Transverse colon (tissue), 4 donors: ENCODE measurements at regions not wholly inside any gene's neighbourhood (a gene's known extent, or its start where the extent isn't known, plus 50 kb on each side); places are given as distances from the start of the nearest gene placed in this dataset.

Experiments used
- DNase-seq: peaks from one replicate; pipeline ENCODE4 v3.0.0-alpha.2; 2019
- H3K27ac ChIP-seq, 4 donors: fragments of 200-600 bp; sonication (generic); 2 replicates each; pipeline ENCODE4 v1.5.1; 2016 to 2018; ENCODE audit warnings: inconsistent platforms in 4 of 4
- H3K27me3 ChIP-seq: fragments of 200-600 bp; sonication (generic); 2 replicates; pipeline ENCODE4 v1.5.1; 2017; ENCODE audit warnings: inconsistent platforms
- H3K36me3 ChIP-seq, 4 donors: fragments of 200-600 bp; sonication (generic); 2 replicates each; pipeline ENCODE4 v1.5.1; 2017 to 2019; ENCODE audit warnings: inconsistent platforms in 4 of 4
- H3K4me1 ChIP-seq, 4 donors: fragments of 200-600 bp; sonication (generic); 2 replicates each; pipeline ENCODE4 v1.5.1; 2017 to 2020; ENCODE audit warnings: inconsistent platforms in 4 of 4
- H3K4me3 ChIP-seq, 4 donors: fragments of 200-600 bp; sonication (generic); 1 replicate in 1 of 4; 2 replicates in 3 of 4; pipeline versions ENCODE4 v1.5.1 to v1.6.1; 2017 to 2019; ENCODE audit warnings: inconsistent platforms in 4 of 4
- H3K9me3 ChIP-seq, 2 donors: fragments of 200-600 bp; sonication (generic); 2 replicates each; pipeline ENCODE4 v1.5.1; 2017 to 2019; ENCODE audit warnings: inconsistent platforms in 2 of 2
- EP300 ChIP-seq: sonication (generic); formaldehyde crosslinking; IDR thresholded peaks from one replicate; pipeline ENCODE4 v1.6.1; 2017; ENCODE audit warnings: antibody characterized with exemption, low read depth
- POLR2A ChIP-seq: fragments of 450-650 bp; IDR thresholded peaks from one replicate; pipeline ENCODE4 v1.6.1; 2016; ENCODE audit warnings: antibody characterized with exemption, mild to moderate bottlenecking, moderate library complexity
- POLR2AphosphoS5 ChIP-seq, 3 donors: sonication (generic); formaldehyde crosslinking; IDR thresholded peaks; one replicate each; pipeline ENCODE4 v1.6.1; 2016; ENCODE audit warnings: antibody characterized with exemption in 3 of 3
- WGBS, 2 donors: methylation state at CpG; one replicate each; pipeline ENCODE4 v1.1.5; 2018; ENCODE audit warnings: low coverage in 1 of 2; 5-methylcytosine and 5-hydroxymethylcytosine counted together
- in situ Hi-C, 4 donors: fragments of 200-750 bp; cut with MboI; loops; one replicate each; pipeline versions ENCODE4 v1.15.0 to v1.15.1; 2017; ENCODE audit warnings: low sequenced_read_pairs in 3 of 4, low pct_ligation_motif_present in 1 of 4, low pct_unique_long_range_greater_than_20kb in 1 of 4
- intact Hi-C: fragments of 100-400 bp; cut with DNase I; formaldehyde crosslinking; loops from one replicate; pipeline ENCODE4 v1.15.1; 2023; ENCODE audit warnings: low total_unique reads
- TF ChIP-seq, protein P1 (sequence below), 5 experiments: fragments of 200-600 bp in 3 of 5; fragments of 450-650 bp in 2 of 5; sonication (generic) in 3 of 5; IDR thresholded peaks; 1 replicate in 2 of 5; 2 replicates in 3 of 5; pipeline ENCODE4 v1.5.1; 2016 to 2017; ENCODE audit warnings: antibody characterized with exemption in 5 of 5, inconsistent platforms in 3 of 5, mild to moderate bottlenecking in 2 of 5, moderate library complexity in 1 of 5

DNA sequence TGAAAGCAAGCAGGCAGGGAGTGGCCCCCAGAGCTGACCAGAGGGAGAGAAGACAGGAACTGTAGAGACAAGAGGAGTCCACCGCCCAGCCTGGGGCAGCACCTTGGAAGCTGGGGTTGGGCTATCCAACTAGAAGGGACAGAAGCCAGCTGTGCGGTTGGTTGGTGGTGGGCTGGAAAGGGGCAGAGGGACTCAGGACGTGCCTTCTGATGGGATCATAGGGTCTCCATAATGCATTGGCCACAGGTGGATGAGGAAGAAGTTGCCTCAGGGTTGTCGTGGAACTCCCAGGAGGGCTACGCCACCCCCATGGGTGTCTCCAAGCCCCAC is 114.0 kb upstream of the RET start:
- intact Hi-C loops (no loop called here), in situ Hi-C loops (no loop called here)
- WGBS, 2 donors: 70 to 90% methylated on average over 2 to 5 of the region's 5 CpGs
- no peaks in the 10 kb centered on the region for H3K9me3 ChIP-seq
- no peak overlapping the region for H3K4me3 ChIP-seq
- no peaks in the 10 kb centered on the region for H3K27me3 ChIP-seq
- DNase-seq: peak; percentile 3
- TF ChIP-seq, protein P1, sequence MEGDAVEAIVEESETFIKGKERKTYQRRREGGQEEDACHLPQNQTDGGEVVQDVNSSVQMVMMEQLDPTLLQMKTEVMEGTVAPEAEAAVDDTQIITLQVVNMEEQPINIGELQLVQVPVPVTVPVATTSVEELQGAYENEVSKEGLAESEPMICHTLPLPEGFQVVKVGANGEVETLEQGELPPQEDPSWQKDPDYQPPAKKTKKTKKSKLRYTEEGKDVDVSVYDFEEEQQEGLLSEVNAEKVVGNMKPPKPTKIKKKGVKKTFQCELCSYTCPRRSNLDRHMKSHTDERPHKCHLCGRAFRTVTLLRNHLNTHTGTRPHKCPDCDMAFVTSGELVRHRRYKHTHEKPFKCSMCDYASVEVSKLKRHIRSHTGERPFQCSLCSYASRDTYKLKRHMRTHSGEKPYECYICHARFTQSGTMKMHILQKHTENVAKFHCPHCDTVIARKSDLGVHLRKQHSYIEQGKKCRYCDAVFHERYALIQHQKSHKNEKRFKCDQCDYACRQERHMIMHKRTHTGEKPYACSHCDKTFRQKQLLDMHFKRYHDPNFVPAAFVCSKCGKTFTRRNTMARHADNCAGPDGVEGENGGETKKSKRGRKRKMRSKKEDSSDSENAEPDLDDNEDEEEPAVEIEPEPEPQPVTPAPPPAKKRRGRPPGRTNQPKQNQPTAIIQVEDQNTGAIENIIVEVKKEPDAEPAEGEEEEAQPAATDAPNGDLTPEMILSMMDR (IDR thresholded peaks at IDR 0.05): no peak
- TF ChIP-seq POLR2AphosphoS5 (IDR thresholded peaks at IDR 0.05) (no peak), EP300 (no peak), POLR2A (no peak)
- H3K36me3 ChIP-seq: no peaks in the 10 kb centered on the region
- no peaks in the 10 kb centered on the region for H3K4me1 ChIP-seq
- H3K27ac ChIP-seq: no peak overlapping the region

DNA sequence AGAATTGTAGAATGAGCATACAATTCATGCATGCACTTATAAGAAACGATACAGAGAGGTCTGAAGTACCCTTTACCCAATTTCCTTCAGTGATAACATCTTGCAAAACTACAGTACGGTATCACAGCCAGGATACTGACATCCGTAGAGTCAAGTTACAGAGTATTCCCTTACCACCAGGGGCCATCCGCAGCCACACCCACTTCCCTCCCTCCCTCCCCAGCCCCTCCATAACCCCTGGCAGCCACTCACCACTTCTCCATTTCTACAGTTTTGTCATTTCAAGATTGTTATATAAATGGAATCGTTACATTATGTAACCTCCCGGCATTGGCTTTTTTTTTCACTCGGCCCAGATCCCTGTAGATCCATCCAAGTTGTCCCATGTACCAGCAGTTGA is 113.6 kb upstream of the RET start:
- intact Hi-C loops: no loop called here
- Histone ChIP-seq H3K4me3 (no peak overlapping the region), H3K4me1 (no peaks in the 10 kb centered on the region), H3K27me3 (no peaks in the 10 kb centered on the region), H3K27ac (no peak overlapping the region), H3K36me3 (no peaks in the 10 kb centered on the region), H3K9me3 (no peaks in the 10 kb centered on the region)
- DNase-seq: no peak
- no peak for TF ChIP-seq POLR2AphosphoS5 (IDR thresholded peaks at IDR 0.05)
- in situ Hi-C loops: no loop called here
- WGBS, 2 donors: 56 to 59% methylated on average over 3 to 7 of the region's 7 CpGs

DNA sequence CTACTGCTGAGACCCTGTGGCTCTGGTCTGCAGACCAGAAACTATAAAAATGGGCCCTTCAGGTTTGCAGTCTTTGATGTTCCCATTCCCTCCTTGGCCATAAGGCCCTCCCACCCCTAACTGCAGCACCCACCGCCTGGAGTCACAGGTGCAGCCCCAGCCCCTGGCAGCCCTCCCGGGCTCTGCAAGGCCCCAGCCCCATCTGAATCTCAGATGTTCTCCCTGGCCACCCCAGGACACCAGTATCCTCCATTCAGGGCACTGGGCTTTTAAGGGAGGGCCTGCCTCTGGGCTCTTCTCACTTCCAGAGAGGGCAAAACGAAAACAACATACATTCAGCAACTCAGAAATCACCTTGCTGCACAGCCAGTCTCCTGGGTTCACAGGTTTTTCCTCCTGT is 107.7 kb upstream of the RET start:
- DNase-seq: no peak
- H3K4me3 ChIP-seq: no peak overlapping the region
- TF ChIP-seq POLR2AphosphoS5 (IDR thresholded peaks at IDR 0.05) (no peak), EP300 (no peak), POLR2A (no peak)
- TF ChIP-seq, protein P1 (IDR thresholded peaks at IDR 0.05): no peak
- H3K36me3 ChIP-seq: no peaks in the 10 kb centered on the region
- 75 to 80% methylated on average over 1 to 3 of the region's 3 CpGs for WGBS, 2 donors
- in situ Hi-C loops (no loop called here), intact Hi-C loops (no loop called here)
- no peak overlapping the region for H3K27ac ChIP-seq
- no peaks in the 10 kb centered on the region for H3K9me3 ChIP-seq
- no peaks in the 10 kb centered on the region for H3K27me3 ChIP-seq
- no peaks in the 10 kb centered on the region for H3K4me1 ChIP-seq

DNA sequence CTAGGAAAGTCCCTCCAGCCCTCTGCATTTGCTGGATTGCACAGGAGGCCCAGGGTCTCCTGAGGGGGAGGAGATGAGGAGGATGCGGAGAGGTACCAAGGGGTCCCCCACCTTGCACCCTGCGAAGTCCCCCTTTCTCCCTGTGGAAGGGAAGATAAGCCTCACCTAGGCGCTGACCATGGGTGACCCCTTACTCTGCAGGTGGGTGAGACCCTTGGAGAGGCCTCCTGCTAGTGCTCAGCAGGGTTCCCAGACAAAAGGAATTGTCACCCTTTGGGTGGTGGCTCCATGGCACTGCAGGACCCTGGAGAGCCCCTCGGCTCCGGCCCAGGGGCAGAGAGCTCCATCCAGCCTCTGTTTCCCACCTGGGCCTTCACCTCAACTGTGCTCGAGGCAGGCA is 107.0 kb upstream of the RET start:
- 82% methylated on average over 6 of the region's 6 CpGs; no CpG with 5 or more reads in 1 of the 2 donors for WGBS, 2 donors
- H3K27ac ChIP-seq: no peak overlapping the region
- no peak overlapping the region for H3K4me3 ChIP-seq
- no peak for TF ChIP-seq POLR2AphosphoS5 (IDR thresholded peaks at IDR 0.05)
- TF ChIP-seq, protein P1 (IDR thresholded peaks at IDR 0.05): no peak
- no peak for TF ChIP-seq EP300
- no peak for TF ChIP-seq POLR2A
- H3K9me3 ChIP-seq: no peaks in the 10 kb centered on the region
- intact Hi-C loops: no loop called here
- in situ Hi-C loops: no loop called here
- no peak for DNase-seq
- no peaks in the 10 kb centered on the region for H3K36me3 ChIP-seq
- no peaks in the 10 kb centered on the region for H3K4me1 ChIP-seq
- no peaks in the 10 kb centered on the region for H3K27me3 ChIP-seq

DNA sequence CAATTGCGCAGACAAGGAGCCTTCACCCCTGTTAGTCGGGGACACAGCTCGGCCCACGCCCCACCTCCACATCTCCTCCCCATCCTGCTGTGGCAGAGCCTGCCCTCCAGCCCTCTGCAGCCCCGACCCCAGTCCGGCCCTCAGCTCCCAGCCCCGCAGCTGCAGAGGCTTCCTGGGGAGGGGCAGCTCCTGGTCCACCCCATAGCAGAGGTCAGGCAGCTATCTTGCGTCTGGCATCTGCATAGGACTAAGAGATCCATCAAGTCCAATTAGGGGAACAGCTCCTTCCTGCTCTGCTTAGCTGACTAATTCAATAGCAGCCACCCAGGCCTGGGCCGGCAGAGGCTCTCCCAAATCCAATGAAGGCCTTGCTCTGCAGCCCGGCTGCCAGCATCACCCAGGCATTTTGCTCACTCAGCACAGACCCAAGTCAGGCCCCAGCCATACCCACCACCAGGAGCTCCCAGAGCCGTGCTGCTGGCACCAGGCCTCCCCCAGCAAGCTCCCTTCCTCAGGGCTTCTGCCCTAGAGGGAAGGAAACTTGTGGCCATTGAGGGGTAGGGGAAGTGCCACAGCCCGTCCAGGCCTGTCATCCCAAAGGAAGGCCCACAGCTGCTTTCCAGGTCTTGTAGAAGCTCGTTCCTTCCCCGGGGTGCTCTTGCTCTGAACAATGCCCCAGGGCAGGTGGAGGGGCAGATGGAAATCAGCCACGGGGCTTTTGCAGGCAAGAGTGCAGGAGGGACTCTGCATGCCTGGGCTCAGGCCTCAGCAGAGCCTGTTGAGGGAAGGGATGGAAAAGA is 106.2 kb upstream of the RET start:
- TF ChIP-seq POLR2AphosphoS5 (IDR thresholded peaks at IDR 0.05): no peak
- no peak for TF ChIP-seq EP300
- TF ChIP-seq, protein P1 (IDR thresholded peaks at IDR 0.05): no peak
- no peak for TF ChIP-seq POLR2A
- H3K36me3 ChIP-seq: no peaks in the 10 kb centered on the region
- WGBS, 2 donors: 84 to 92% methylated on average over 6 to 15 of the region's 15 CpGs
- H3K4me3 ChIP-seq: no peak overlapping the region
- no peak overlapping the region for H3K27ac ChIP-seq
- no peak for DNase-seq
- intact Hi-C loops (no loop called here), in situ Hi-C loops (no loop called here)
- H3K9me3 ChIP-seq: no peaks in the 10 kb centered on the region
- no peaks in the 10 kb centered on the region for H3K27me3 ChIP-seq
- H3K4me1 ChIP-seq: no peaks in the 10 kb centered on the region
